Pancreas (tissue), 10 donors: ENCODE measurements at regions not wholly inside any gene's neighbourhood (a gene's known extent, or its start where the extent isn't known, plus 50 kb on each side); places are given as distances from the start of the nearest gene placed in this dataset.

Experiments used
- ATAC-seq, 4 donors: fragments of 200-7000 bp; cut with Tn5 transposase; one replicate each; pipeline versions ENCODE4 v1.8.0 to v1.9.1; 2020; ENCODE audit warnings: mild to moderate bottlenecking in 4 of 4, moderate library complexity in 4 of 4
- DNase-seq, 6 donors: peaks; one replicate each; pipeline ENCODE4 v3.0.0-alpha.2; 2020
- FAIRE-seq: peaks from 2 replicates; lab custom pipeline; 2012; peaks lifted over from hg19 to GRCh38; lab: Jason Lieb, UNC
- H3K27ac ChIP-seq, 4 donors: fragments of 200-600 bp; sonication (generic); 1 replicate in 3 of 4; 2 replicates in 1 of 4; pipeline versions ENCODE4 v1.5.0 to v1.8.0; 2020
- H3K27me3 ChIP-seq, 4 donors: fragments of 200-600 bp; one replicate each; pipeline ENCODE4 v1.8.0; 2021
- H3K36me3 ChIP-seq, 3 donors: fragments of 200-600 bp; sonication (generic) in 1 of 3; one replicate each; pipeline versions ENCODE4 v1.5.0 to v1.8.0; 2020 to 2021
- H3K4me1 ChIP-seq, 3 donors: fragments of 200-600 bp; one replicate each; pipeline ENCODE4 v1.8.0; 2021
- H3K4me3 ChIP-seq, 4 donors: fragments of 200-600 bp; sonication (generic) in 2 of 4; one replicate each; pipeline versions ENCODE4 v1.5.0 to v1.8.0; 2020 to 2021
- H3K9me3 ChIP-seq, 4 donors: fragments of 200-600 bp; one replicate each; pipeline ENCODE4 v1.8.0; 2021
- WGBS, 2 donors: extraction: QIAGEN DNeasy Blood & Tissue Kit; methylation state at CpG; one replicate each; pipeline ENCODE4 v1.1.7; 2013; 5-methylcytosine and 5-hydroxymethylcytosine counted together
- intact Hi-C, 3 donors: fragments of 100-400 bp; cut with DNase I; formaldehyde crosslinking; loops; one replicate each; pipeline versions ENCODE4 v1.11.1 to v1.14.2; 2022
- TF ChIP-seq, protein P1 (sequence below), 4 donors: fragments of 200-600 bp; sonication (generic) in 3 of 4; IDR thresholded peaks; one replicate each; pipeline versions ENCODE4 v1.5.0 to v1.8.0; 2021; ENCODE audit warnings: antibody characterized with exemption in 4 of 4
- donor health status: healthy with polysubstance abuse.
- donor health status: DM: no; HTN: no; CAD: no; lungs with moderate emphysema.
- donor health status: DM: no; HTN: no; CAD: no.
- donor health status: control.
- donor health status: control.
- donor health status: Bipolar disorder and iron deficiency.
- donor health status: DM: yes; HTN: yes; CAD: no.
- donor health status: DM: no; HTN: no; CAD: no.
- donor health status: DM: no; HTN: no; CAD: no.
- donor health status: DM: yes; HTN: yes; CAD: no.

DNA sequence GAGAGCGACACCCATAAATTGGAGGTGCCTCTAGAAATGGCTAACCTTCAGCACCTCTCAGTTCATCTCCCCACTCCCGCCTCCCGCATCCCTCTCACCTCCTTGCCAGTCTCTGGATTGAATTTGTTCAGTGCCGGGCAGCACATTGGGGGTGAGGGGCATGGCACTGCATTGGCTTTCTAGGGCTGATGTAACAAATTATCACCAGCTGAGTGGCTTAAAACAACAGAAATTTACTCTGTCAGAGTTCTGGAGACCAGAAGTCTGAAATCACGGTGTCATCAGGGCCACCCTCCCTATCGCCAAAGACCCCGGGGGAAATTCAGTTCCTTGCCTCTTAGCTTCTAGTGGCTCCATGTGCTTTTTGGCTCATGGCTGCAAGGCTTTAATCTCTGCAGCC is 105.1 kb upstream of the RBPJ start:
- ATAC-seq, result no peak
- intact Hi-C loops, result no loop called here
- TF ChIP-seq, protein P1, sequence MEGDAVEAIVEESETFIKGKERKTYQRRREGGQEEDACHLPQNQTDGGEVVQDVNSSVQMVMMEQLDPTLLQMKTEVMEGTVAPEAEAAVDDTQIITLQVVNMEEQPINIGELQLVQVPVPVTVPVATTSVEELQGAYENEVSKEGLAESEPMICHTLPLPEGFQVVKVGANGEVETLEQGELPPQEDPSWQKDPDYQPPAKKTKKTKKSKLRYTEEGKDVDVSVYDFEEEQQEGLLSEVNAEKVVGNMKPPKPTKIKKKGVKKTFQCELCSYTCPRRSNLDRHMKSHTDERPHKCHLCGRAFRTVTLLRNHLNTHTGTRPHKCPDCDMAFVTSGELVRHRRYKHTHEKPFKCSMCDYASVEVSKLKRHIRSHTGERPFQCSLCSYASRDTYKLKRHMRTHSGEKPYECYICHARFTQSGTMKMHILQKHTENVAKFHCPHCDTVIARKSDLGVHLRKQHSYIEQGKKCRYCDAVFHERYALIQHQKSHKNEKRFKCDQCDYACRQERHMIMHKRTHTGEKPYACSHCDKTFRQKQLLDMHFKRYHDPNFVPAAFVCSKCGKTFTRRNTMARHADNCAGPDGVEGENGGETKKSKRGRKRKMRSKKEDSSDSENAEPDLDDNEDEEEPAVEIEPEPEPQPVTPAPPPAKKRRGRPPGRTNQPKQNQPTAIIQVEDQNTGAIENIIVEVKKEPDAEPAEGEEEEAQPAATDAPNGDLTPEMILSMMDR (IDR thresholded peaks at IDR 0.05), result no peak
- FAIRE-seq, result no peak
- Histone ChIP-seq H3K36me3 (no peaks in the 10 kb centered on the region), H3K4me3 (no peak overlapping the region), H3K9me3 (no peaks in the 10 kb centered on the region), H3K27ac (no peak overlapping the region), H3K4me1 (no peaks in the 10 kb centered on the region), H3K27me3 (no peaks in the 10 kb centered on the region)
- 82 to 90% methylated on average over 7 of the region's 7 CpGs for WGBS, 2 donors
- DNase-seq, result no peak

DNA sequence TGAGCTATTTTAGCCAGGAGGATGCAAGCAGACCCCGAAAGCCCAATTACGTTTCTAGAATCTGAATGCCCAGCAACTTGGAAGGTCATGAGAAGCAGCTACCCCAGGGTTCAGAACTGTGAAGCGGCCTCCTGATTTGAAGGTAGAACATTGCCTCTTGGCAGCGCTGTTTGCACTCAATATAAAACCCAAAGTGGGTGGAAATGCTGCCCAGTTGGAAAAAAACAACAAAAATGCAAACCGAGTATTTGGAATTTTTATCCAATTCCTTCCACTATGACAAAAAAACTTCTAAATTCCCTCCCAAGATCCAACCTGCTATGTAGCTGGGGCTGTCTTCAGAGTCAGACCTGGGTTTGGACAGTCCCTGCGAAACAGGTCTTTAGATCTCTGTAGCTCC is 103.3 kb upstream of the RBPJ start:
- no peaks in the 10 kb centered on the region for H3K36me3 ChIP-seq
- FAIRE-seq, result no peak
- DNase-seq, result no peak
- 95 to 96% methylated on average over 6 of the region's 6 CpGs for WGBS, 2 donors
- no peak overlapping the region for H3K4me3 ChIP-seq
- TF ChIP-seq, protein P1 (IDR thresholded peaks at IDR 0.05), result no peak
- H3K27me3 ChIP-seq, result no peaks in the 10 kb centered on the region
- H3K9me3 ChIP-seq, result no peaks in the 10 kb centered on the region
- no peak overlapping the region for H3K27ac ChIP-seq
- ATAC-seq, result no peak
- intact Hi-C loops, result no loop called here
- no peaks in the 10 kb centered on the region for H3K4me1 ChIP-seq

DNA sequence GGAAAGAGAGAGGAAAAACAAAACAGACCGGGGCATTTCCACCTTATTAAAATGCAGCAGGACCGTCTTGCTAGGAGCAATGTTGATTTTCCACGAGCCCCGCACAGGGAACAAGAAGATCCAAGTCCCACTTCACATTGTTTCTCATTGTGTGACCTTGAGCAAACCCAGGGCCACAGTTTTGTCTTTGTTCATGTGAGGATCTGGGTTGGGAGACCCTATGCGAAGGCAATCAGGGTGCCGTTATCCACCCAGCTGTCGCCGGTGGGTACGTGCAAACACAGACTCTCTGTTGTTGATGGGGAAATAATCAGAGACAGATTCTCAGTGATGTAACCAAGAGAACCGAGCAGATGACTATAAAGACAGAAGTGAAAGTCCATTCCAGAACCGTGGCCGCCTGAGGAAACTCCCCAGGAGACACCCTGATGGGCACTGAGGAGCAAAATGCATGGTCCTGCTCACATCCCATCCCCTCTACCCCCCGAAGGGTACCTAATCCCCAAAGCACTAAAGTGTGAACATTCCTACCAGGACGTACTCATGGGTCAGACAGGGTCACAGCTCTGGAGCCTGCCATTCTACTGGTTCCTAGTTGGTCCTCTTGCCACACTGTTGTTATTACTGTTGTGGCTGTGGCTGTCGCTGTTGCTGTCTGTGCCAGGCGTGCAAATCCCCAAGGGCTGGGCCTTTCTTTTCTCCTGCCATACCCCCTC is 102.7 kb upstream of the RBPJ start:
- intact Hi-C loops, result no loop called here
- ATAC-seq, result peak in 3 of 4 donors; percentile 14 to 85 (median 79)
- TF ChIP-seq, protein P1 (IDR thresholded peaks at IDR 0.05), result no peak
- Histone ChIP-seq H3K9me3 (no peaks in the 10 kb centered on the region), H3K4me1 (no peaks in the 10 kb centered on the region), H3K36me3 (no peaks in the 10 kb centered on the region), H3K27me3 (no peaks in the 10 kb centered on the region), H3K27ac (peak overlapping the region in 2 of 4 donors; percentile 23 to 62), H3K4me3 (no peak overlapping the region)
- DNase-seq, result no peak
- no peak for FAIRE-seq
- 80 to 86% methylated on average over 16 of the region's 16 CpGs for WGBS, 2 donors

DNA sequence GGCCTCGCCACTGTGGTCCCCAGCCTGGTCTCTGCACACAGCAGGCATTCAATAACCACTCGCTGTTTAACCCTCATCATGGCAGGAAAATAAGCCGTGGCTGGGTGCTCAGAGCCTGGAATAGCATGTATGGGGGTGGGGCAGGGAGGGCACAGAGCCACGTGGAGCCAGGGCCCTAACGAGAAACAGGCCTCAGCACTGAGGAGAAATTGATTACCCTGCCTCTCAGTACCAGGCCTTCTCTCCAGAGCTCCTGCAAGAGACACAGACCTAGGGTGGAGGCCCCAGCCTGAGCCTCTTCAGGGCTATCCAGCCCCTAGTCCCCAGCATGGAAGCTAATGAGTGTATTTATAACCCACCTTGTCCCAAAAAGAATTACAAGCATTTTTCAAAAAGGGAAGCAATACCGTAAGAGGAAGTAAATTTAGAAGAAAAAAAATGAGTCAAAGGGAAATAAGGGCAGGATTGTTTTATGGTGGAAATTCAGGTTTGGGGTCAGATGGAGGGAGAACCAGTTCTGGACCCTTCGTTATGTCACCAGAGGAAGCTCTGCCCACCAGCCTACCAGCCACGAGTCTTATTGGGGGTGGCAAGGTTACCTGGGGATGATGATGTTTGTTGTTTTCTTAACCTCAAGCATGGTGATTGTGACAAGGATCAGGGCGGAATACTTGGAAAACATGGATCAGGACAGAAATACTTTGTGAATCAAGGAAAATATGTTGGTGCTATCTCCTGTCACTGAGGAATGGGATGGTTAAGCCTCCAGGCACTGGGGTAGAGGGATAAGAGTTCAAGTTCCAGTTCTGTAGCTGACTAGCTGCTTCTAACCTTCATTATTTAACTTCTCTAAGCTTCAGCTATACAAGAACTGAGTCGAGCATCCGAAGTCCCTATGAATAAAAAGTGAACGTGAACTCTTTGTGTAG is 101.9 kb upstream of the RBPJ start:
- Histone ChIP-seq H3K27me3 (no peaks in the 10 kb centered on the region), H3K36me3 (no peaks in the 10 kb centered on the region), H3K9me3 (no peaks in the 10 kb centered on the region), H3K27ac (peak overlapping the region in 2 of 4 donors; percentile 23 to 62), H3K4me1 (no peaks in the 10 kb centered on the region), H3K4me3 (no peak overlapping the region)
- ATAC-seq (peak in 3 of 4 donors; percentile 9 to 52 (median 40)), FAIRE-seq (no peak), DNase-seq (no peak)
- intact Hi-C loops, result no loop called here
- TF ChIP-seq, protein P1 (IDR thresholded peaks at IDR 0.05), result no peak
- 74% methylated on average over 12 of the region's 12 CpGs for WGBS, 2 donors
